GM12891 (cell line): ENCODE measurements at regions not wholly inside any gene's neighbourhood (a gene's known extent, or its start where the extent isn't known, plus 50 kb on each side); places are given as distances from the start of the nearest gene placed in this dataset.
A peak's percentile ranks its signal among the peaks of the same experiment; 100 is the strongest.
"Not testable (repeated sequence)": the region's sequence is repeated elsewhere in the genome, so short reads cannot be mapped to it uniquely, and the experiment has no call there.

ENCODE experiments used
- DNase-seq: peaks from one replicate; pipeline ENCODE4 v3.0.0; 2011; ENCODE audit warnings: low spot score; ENCODE audit not compliant: insufficient read length
- FAIRE-seq: peaks from 2 replicates; lab custom pipeline; 2011; peaks lifted over from hg19 to GRCh38; lab: Jason Lieb, UNC
- PAX5 ChIP-seq: IDR thresholded peaks from 2 replicates; pipeline ENCODE4 v1.6.1; 2011; ENCODE audit warnings: low read length, moderate library complexity, mild to moderate bottlenecking; ENCODE audit not compliant: insufficient read depth, severe bottlenecking
- POLR2A ChIP-seq: IDR thresholded peaks from 2 replicates; pipeline ENCODE4 v1.6.1; 2011; ENCODE audit warnings: low read depth, low read length, control low read depth
- POLR2AphosphoS5 ChIP-seq: IDR thresholded peaks from 2 replicates; pipeline ENCODE4 v1.6.1; 2011; ENCODE audit warnings: low read depth, low read length, control low read depth
- POU2F2 ChIP-seq: IDR thresholded peaks from 2 replicates; pipeline ENCODE4 v1.6.1; 2011; ENCODE audit warnings: low read depth, mild to moderate bottlenecking, control low read depth, low read length, moderate library complexity
- SPI1 ChIP-seq: IDR thresholded peaks from 2 replicates; pipeline ENCODE4 v1.6.1; 2011; ENCODE audit warnings: low read depth, low read length, control low read depth
- TAF1 ChIP-seq: IDR thresholded peaks from 2 replicates; pipeline ENCODE4 v1.6.1; 2011; ENCODE audit warnings: low read depth, low read length, control low read depth

DNA sequence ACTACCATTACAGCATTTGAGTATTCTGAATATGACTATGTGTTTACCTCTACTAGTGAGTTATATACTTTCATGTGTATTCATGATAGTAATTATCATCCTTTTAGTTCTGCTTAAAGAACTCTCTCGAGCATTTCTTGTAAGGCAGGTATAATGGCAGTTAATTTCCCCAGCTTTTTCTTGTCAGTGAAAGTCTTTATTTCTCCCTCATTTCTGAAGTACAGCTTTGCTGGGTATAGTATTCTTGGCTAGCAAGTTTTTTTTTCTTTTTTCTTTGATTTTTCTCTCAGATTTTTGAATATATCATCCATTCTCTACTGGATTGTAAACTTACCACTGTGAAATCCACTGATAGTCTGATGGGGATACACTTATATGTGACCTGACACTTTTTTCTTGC lies 165.9 kb upstream of the ARHGAP5 start:
- FAIRE-seq = no peak
- DNase-seq = no peak
- no peak for TF ChIP-seq POLR2A
- TF ChIP-seq TAF1 = no peak
- no peak for TF ChIP-seq POLR2AphosphoS5
- TF ChIP-seq PAX5 = no peak
- TF ChIP-seq SPI1 = no peak
- no peak for TF ChIP-seq POU2F2

GRCh38 chr14:31913370-31913769 lies 163.7 kb upstream of the ARHGAP5 start:
- FAIRE-seq (no peak), DNase-seq (no peak)
- no peak for TF ChIP-seq POU2F2
- no peak for TF ChIP-seq POLR2AphosphoS5
- TF ChIP-seq PAX5 = no peak
- no peak for TF ChIP-seq TAF1
- no peak for TF ChIP-seq POLR2A
- no peak for TF ChIP-seq SPI1

DNA sequence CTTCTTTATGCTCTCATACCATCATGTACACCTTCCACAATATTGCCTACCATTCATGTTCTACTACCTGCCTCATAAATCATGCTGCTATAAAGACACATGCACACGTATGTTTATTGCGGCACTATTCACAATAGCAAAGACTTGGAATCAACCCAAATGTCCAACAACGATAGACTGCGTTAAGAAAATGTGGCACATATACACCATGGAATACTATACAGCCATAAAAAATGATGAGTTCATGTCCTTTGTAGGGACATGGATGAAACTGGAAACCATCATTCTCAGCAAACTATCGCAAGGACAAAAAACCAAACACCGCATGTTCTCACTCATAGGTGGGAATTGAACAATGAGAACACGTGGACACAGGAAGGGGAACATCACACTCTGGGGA lies 158.8 kb upstream of the ARHGAP5 start:
- FAIRE-seq, DNase-seq: not testable (repeated sequence)

GRCh38 chr14:31920001-31920400 lies 157.1 kb upstream of the ARHGAP5 start:
- DNase-seq (no peak), FAIRE-seq (no peak)
- no peak for TF ChIP-seq PAX5
- no peak for TF ChIP-seq POLR2AphosphoS5
- TF ChIP-seq POU2F2 = no peak
- no peak for TF ChIP-seq SPI1
- no peak for TF ChIP-seq TAF1
- TF ChIP-seq POLR2A = no peak

- no peak for DNase-seq
- TF ChIP-seq POLR2AphosphoS5 (no peak), POLR2A (no peak), PAX5 (no peak), POU2F2 (no peak), SPI1 (no peak), TAF1 (no peak)
- FAIRE-seq = no peak
Observed at GRCh38 chr14:31920989-31921650, 156.0 kb upstream of the ARHGAP5 start.

- FAIRE-seq (no peak), DNase-seq (no peak)
- TF ChIP-seq POLR2A (no peak), POLR2AphosphoS5 (no peak)
Observed at GRCh38 chr14:31921721-31922120, 155.4 kb upstream of the ARHGAP5 start.

DNA sequence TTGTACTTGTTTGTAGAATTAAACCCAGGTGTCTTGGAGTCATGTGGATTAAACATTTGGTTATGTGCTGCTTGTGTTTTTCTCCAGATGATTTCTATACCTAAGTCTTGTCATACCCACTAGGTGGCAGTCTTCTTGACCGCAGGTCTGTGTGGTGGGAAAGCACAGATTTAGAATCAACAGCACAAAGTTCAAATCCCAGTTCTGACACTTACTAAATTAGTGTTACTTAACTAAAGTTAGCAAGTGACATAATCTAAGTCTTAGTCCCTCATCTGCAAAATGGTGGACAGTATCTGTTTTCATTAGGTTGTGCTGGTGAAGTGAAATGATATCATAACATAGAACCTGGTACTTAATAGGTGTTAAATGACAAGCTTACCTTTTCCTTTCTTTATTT lies 151.0 kb upstream of the ARHGAP5 start:
- FAIRE-seq (peak; percentile 86), DNase-seq (peak; percentile 39)
- TF ChIP-seq TAF1 (no peak), POLR2A (no peak), POLR2AphosphoS5 (no peak), PAX5 (no peak), SPI1 (no peak), POU2F2 (no peak)

GRCh38 chr14:31926652-31927347 lies 150.3 kb upstream of the ARHGAP5 start:
- TF ChIP-seq POLR2A = no peak
- no peak for TF ChIP-seq POU2F2
- no peak for TF ChIP-seq TAF1
- TF ChIP-seq PAX5 = no peak
- no peak for TF ChIP-seq SPI1
- TF ChIP-seq POLR2AphosphoS5 = no peak
- FAIRE-seq = no peak
- DNase-seq = no peak

DNA sequence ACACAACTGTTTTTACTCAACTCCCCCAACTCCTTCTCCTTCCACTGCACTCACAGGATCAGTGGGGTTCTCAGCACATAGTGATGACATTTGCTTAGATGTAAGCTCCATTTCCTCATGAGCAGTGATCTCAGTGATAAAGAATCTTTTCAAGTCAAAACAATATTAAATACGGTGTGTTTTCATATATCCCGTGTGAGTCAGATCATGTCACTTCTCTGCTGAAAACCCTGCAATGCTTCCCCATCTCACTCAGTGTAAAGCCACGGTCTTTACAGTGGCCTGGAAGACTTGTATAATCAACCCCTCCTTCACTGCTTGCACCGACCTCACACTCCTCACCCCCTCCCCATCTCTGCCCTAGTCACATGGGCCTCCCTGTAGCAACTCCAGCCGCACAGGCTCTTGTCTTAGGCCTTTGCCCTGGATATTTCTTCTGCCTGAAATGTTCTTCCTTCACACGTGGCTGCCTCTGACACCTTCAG lies 149.7 kb upstream of the ARHGAP5 start:
- DNase-seq (no peak), FAIRE-seq (no peak)
- no peak for TF ChIP-seq POLR2A

GRCh38 chr14:31930070-31930469 lies 147.0 kb upstream of the ARHGAP5 start:
- FAIRE-seq = no peak
- no peak for DNase-seq
- no peak for TF ChIP-seq PAX5
- no peak for TF ChIP-seq POLR2A
- no peak for TF ChIP-seq TAF1
- TF ChIP-seq POLR2AphosphoS5 = no peak
- no peak for TF ChIP-seq SPI1

GRCh38 chr14:31930493-31931240 lies 146.4 kb upstream of the ARHGAP5 start:
- FAIRE-seq (no peak), DNase-seq (no peak)
- TF ChIP-seq SPI1 = no peak
- TF ChIP-seq TAF1 = no peak
- no peak for TF ChIP-seq POLR2AphosphoS5
- TF ChIP-seq POLR2A = no peak
- TF ChIP-seq PAX5 = no peak
